D721Med (cell line): ENCODE measurements at regions not wholly inside any gene's neighbourhood (a gene's known extent, or its start where the extent isn't known, plus 50 kb on each side); places are given as distances from the start of the nearest gene placed in this dataset.
A peak's percentile ranks its signal among the peaks of the same experiment; 100 is the strongest.

Source experiments
- DNase-seq: peaks from one replicate; pipeline ENCODE4 v3.0.0; 2011; ENCODE audit warnings: low spot score; ENCODE audit not compliant: insufficient read length
- FAIRE-seq: peaks from 2 replicates; lab custom pipeline; 2011; peaks lifted over from hg19 to GRCh38; lab: Jason Lieb, UNC
- TF ChIP-seq, protein P1 (sequence below): IDR thresholded peaks from 2 replicates; pipeline ENCODE4 v1.5.1; 2012; ENCODE audit warnings: mild to moderate bottlenecking, control low read depth; ENCODE audit not compliant: insufficient read depth; ENCODE audit errors: missing control alignments

DNA sequence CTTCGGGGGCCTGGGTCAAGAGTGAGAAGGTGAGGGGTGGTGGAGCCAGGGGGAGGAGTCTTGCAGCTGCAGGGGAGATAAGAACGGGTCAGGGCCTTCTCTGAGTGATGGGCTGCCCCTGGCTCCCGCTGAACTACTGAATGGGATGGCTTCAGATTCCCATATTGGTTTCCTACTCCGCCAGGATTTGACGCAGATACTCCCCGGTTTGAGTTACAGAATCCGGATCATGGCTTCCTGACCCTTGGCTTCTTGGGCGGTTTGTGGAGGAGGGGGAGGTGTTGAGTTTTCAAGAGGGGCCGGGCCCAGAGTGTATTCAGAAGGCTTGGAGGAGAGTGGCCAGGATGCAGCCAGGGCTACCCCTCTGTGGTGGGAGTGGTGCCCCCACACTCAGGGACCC lies 119.9 kb upstream of the ATP2B2 start:
- DNase-seq (no peak), FAIRE-seq (no peak)
- TF ChIP-seq, protein P1, sequence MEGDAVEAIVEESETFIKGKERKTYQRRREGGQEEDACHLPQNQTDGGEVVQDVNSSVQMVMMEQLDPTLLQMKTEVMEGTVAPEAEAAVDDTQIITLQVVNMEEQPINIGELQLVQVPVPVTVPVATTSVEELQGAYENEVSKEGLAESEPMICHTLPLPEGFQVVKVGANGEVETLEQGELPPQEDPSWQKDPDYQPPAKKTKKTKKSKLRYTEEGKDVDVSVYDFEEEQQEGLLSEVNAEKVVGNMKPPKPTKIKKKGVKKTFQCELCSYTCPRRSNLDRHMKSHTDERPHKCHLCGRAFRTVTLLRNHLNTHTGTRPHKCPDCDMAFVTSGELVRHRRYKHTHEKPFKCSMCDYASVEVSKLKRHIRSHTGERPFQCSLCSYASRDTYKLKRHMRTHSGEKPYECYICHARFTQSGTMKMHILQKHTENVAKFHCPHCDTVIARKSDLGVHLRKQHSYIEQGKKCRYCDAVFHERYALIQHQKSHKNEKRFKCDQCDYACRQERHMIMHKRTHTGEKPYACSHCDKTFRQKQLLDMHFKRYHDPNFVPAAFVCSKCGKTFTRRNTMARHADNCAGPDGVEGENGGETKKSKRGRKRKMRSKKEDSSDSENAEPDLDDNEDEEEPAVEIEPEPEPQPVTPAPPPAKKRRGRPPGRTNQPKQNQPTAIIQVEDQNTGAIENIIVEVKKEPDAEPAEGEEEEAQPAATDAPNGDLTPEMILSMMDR = no peak

DNA sequence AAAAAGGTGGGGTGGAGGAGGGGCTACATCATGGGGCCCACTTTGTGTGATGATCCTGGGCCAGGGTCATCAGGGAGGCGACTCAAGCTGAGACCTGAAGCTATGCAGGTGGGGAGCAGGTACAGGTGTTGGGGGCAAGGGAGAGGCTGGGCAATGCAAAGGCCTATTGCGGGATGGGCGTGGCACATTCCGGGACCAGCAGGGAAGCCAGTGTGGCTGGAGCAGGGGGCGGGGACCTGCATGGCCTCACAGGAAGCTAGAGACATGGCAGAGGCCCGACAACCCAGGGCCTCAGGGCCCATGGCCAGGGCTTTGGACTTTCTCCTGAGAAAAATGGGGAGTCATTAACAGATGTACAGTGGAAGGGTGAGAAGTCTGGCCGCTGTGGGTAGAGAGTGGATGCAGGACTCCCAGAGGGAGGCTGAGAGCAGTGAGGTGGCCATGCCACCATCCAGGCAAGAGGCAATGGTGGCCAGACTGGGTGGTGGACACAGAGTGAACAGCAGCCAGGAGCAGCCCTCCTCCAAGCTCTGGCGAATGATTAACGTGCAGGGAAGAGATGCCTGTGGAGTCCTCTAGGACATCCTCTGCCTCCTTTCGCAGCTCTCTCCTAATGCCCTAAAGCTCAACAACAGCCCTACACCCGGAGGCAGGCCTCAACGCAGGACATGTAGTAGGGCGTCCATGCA lies 122.6 kb upstream of the ATP2B2 start:
- TF ChIP-seq, protein P1 = no peak
- no peak for DNase-seq
- FAIRE-seq = no peak

DNA sequence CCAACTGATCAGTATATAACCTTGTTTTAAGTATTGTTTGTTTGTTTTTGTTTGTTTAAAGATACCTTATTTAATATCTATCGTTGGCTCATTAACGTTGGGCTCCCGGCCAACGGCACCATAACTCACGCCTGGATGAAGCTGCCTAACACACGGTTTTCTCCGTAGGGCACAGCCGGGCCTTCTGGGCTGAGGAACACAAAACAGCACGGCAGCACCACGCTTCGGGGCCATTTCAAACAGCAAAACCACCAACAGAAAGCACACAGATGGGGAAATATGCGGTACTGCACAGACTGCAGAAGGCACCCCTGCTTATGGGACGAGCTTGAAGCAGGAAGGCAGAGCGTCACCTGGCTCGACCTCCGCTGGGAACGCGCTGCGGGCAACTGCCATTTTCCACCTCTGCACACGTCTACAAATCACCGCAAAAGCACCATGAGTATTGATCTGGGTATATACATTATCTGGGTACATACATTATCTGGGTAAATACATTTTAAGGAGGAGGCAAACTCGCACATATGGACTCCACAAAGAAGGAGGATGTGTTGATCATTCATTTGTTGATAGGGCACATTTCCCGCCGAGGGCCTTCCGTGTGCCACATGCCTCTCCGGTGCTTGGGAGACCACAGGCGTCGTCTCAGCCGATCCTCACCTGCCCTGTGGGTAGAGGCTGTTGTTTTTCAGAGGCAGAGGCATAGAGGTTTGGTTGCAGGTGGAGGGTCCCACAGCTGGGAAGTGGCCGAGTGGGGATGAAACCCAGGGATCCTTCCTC lies 123.7 kb upstream of the ATP2B2 start:
- FAIRE-seq (no peak), DNase-seq (no peak)
- TF ChIP-seq, protein P1 = no peak

DNA sequence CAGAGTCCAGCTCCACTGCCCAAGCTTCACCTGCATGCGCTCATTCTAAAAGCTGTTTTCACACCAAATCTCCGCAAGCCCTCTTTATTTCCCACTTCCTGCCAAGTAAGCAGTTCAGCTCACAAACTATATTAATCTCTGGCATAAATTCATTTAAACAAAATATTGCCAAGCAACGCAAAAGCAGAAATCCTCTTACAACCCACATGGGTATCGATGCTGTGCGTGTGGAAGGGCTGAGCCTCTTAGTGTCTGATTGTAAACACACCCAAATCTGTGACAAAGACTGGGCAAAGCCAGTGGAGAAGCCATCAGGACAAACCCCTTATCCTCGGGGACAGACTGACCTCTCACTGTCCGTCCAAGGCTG lies 124.3 kb upstream of the ATP2B2 start:
- FAIRE-seq (no peak), DNase-seq (peak; percentile 46)
- TF ChIP-seq, protein P1 = no peak

DNA sequence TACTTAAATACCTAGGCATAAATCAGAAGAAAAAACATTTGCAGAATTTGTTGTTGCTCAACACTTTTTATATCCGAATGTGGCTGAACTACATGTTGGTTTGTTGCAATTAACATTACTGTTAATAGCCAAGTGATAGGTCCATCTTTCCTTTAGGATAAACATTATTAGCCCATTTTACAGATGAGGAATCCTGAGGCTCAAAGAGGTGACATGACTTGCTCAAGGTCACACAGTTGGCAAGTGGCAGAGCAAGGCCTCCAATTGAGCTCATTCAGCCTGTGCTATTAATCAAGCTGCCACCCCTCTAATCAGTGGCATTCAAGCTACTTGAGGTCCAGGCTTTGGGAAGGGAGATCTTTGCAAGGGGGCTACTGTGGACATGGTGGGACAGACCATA lies 125.8 kb upstream of the ATP2B2 start:
- DNase-seq (no peak), FAIRE-seq (no peak)
- TF ChIP-seq, protein P1 = no peak

DNA sequence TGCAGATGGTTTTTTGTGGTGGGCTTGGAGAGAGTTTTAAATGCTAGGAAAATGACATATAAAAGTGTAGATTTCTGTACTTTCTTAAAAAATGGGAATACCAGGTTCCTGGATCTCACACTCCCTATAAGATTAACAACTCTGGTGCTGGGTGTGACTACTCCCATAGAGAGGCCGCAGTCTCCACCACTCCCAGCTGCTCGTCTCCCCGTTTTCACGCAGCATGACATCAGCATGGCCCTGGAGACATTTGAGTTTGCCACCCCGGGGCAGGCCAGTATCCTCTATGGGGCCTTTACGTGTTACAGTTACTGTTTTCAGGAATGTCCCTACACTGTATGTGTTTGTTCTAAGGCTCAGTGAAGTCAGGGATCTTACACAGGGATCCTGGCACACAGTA lies 126.7 kb upstream of the ATP2B2 start:
- DNase-seq (no peak), FAIRE-seq (no peak)
- TF ChIP-seq, protein P1 = no peak

DNA sequence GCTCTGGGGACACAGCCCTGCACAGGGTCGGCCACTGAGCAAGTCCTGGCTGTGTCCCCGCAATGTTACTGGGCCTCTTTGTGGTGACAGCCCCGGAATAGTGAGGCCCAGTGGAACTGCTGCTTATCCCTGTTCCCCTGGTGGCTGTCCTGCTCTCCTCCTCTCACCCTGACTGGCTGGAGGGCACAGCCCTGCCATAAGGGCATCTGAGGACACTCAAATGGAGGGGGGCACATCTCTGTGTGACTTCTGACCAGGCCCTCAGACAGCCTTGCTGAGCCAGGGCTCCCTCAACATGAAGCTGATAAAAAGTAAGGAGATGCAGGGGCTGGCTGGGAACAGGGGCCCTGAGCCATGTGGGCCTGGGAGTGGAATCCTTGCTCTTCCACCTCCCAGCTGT lies 127.4 kb upstream of the ATP2B2 start:
- TF ChIP-seq, protein P1 = no peak
- FAIRE-seq (no peak), DNase-seq (no peak)
